Gastroesophageal sphincter (tissue), 3 donors: ENCODE measurements at regions not wholly inside any gene's neighbourhood (a gene's known extent, or its start where the extent isn't known, plus 50 kb on each side); places are given as distances from the start of the nearest gene placed in this dataset.

ENCODE experiments used
- POLR2A ChIP-seq, 2 donors: fragments of 450-650 bp; IDR thresholded peaks; one replicate each; pipeline ENCODE4 v1.6.1; 2017; ENCODE audit warnings: antibody characterized with exemption in 2 of 2, mild to moderate bottlenecking in 2 of 2, moderate library complexity in 1 of 2
- TF ChIP-seq, protein P1 (sequence below), 4 experiments: fragments of 200-600 bp in 2 of 4; fragments of 450-650 bp in 2 of 4; sonication (generic) in 1 of 4; IDR thresholded peaks; one replicate each; pipeline ENCODE4 v1.5.1; 2017 to 2019; ENCODE audit warnings: antibody characterized with exemption in 4 of 4, mild to moderate bottlenecking in 2 of 4, moderate library complexity in 2 of 4

DNA sequence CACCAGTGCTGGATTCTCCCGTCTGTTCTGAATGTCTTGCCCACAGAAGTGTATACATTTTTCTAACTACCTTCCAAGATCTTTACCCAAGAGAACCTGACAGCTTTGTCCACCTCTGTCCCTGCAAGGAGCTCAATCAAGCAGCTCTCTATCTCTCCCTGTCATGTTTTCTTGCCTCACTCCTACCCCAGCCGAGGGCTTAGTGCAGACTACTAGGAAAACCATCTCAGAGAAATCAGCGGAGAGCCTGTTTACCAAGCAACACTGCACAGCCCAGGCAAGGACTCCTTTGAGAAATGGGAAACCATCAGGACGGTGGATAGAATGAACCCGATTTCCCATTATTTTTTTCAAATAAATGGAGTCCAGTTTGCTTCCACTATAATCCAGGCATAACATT lies 250.7 kb upstream of the JARID2 start:
- TF ChIP-seq, protein P1, sequence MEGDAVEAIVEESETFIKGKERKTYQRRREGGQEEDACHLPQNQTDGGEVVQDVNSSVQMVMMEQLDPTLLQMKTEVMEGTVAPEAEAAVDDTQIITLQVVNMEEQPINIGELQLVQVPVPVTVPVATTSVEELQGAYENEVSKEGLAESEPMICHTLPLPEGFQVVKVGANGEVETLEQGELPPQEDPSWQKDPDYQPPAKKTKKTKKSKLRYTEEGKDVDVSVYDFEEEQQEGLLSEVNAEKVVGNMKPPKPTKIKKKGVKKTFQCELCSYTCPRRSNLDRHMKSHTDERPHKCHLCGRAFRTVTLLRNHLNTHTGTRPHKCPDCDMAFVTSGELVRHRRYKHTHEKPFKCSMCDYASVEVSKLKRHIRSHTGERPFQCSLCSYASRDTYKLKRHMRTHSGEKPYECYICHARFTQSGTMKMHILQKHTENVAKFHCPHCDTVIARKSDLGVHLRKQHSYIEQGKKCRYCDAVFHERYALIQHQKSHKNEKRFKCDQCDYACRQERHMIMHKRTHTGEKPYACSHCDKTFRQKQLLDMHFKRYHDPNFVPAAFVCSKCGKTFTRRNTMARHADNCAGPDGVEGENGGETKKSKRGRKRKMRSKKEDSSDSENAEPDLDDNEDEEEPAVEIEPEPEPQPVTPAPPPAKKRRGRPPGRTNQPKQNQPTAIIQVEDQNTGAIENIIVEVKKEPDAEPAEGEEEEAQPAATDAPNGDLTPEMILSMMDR (IDR thresholded peaks at IDR 0.05), result no peak
- TF ChIP-seq POLR2A (IDR thresholded peaks at IDR 0.05), result no peak
